OCI-LY7 (cell line): ENCODE measurements at regions not wholly inside any gene's neighbourhood (a gene's known extent, or its start where the extent isn't known, plus 50 kb on each side); places are given as distances from the start of the nearest gene placed in this dataset.

Experiments
- EZH2phosphoT487 ChIP-seq: fragments of 200-600 bp; sonication (generic); IDR thresholded peaks from 2 replicates; pipeline ENCODE4 v1.6.1; 2018; ENCODE audit warnings: low read depth, borderline replicate concordance, mild to moderate bottlenecking, mixed run types, antibody characterized with exemption, low read length, moderate library complexity, mixed read lengths
- TF ChIP-seq, protein P1 (sequence below): fragments of 200-600 bp; sonication (generic); conservative IDR thresholded peaks from 2 replicates; pipeline ENCODE4 v1.5.1; 2014; ENCODE audit warnings: mild to moderate bottlenecking, antibody characterized with exemption, low read length, moderate library complexity, mixed read lengths

- TF ChIP-seq, protein P1, sequence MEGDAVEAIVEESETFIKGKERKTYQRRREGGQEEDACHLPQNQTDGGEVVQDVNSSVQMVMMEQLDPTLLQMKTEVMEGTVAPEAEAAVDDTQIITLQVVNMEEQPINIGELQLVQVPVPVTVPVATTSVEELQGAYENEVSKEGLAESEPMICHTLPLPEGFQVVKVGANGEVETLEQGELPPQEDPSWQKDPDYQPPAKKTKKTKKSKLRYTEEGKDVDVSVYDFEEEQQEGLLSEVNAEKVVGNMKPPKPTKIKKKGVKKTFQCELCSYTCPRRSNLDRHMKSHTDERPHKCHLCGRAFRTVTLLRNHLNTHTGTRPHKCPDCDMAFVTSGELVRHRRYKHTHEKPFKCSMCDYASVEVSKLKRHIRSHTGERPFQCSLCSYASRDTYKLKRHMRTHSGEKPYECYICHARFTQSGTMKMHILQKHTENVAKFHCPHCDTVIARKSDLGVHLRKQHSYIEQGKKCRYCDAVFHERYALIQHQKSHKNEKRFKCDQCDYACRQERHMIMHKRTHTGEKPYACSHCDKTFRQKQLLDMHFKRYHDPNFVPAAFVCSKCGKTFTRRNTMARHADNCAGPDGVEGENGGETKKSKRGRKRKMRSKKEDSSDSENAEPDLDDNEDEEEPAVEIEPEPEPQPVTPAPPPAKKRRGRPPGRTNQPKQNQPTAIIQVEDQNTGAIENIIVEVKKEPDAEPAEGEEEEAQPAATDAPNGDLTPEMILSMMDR: no peak
- TF ChIP-seq EZH2phosphoT487: no peak
These were observed 461.8 kb downstream of the SUCLA2 start for GRCh38 chr13:47539317-47539716.
